Tibial artery (tissue), 4 donors: ENCODE measurements at regions not wholly inside any gene's neighbourhood (a gene's known extent, or its start where the extent isn't known, plus 50 kb on each side); places are given as distances from the start of the nearest gene placed in this dataset.

ENCODE experiments used
- DNase-seq, 2 donors: peaks; one replicate each; pipeline ENCODE4 v3.0.0-alpha.2; 2019
- H3K27ac ChIP-seq, 2 donors: fragments of 200-600 bp; sonication (generic) in 1 of 2; 1 replicate in 1 of 2; 2 replicates in 1 of 2; pipeline ENCODE4 v1.5.1; 2018 to 2019; ENCODE audit warnings: mild to moderate bottlenecking in 1 of 2
- H3K27me3 ChIP-seq, 2 donors: fragments of 200-600 bp; sonication (generic) in 1 of 2; one replicate each; pipeline versions ENCODE4 v1.5.1 to v1.6.0; 2016 to 2019
- H3K36me3 ChIP-seq, 3 donors: fragments of 200-600 bp; sonication (generic) in 2 of 3; one replicate each; pipeline ENCODE4 v1.5.1; 2016 to 2019; ENCODE audit warnings: mild to moderate bottlenecking in 2 of 3
- H3K4me1 ChIP-seq, 4 donors: fragments of 200-600 bp; sonication (generic) in 2 of 4; 1 replicate in 3 of 4; 2 replicates in 1 of 4; pipeline ENCODE4 v1.5.1; 2016 to 2019
- H3K4me3 ChIP-seq, 2 donors: fragments of 200-600 bp; sonication (generic) in 1 of 2; 1 replicate in 1 of 2; 2 replicates in 1 of 2; pipeline ENCODE4 v1.5.1; 2018 to 2019; ENCODE audit warnings: mild to moderate bottlenecking in 2 of 2
- H3K9me3 ChIP-seq, 3 donors: fragments of 200-600 bp; sonication (generic) in 1 of 3; one replicate each; pipeline ENCODE4 v1.5.1; 2016 to 2019
- intact Hi-C: fragments of 100-400 bp; cut with DNase I; formaldehyde crosslinking; loops from one replicate; pipeline ENCODE4 v1.15.0; 2023; ENCODE audit warnings: low total_unique reads
- TF ChIP-seq, protein P1 (sequence below), 2 experiments: fragments of 200-600 bp in 1 of 2; fragments of 450-650 bp in 1 of 2; IDR thresholded peaks; one replicate each; pipeline ENCODE4 v1.5.1; 2017 to 2019; ENCODE audit warnings: antibody characterized with exemption in 2 of 2, mild to moderate bottlenecking in 1 of 2, moderate library complexity in 1 of 2

DNA sequence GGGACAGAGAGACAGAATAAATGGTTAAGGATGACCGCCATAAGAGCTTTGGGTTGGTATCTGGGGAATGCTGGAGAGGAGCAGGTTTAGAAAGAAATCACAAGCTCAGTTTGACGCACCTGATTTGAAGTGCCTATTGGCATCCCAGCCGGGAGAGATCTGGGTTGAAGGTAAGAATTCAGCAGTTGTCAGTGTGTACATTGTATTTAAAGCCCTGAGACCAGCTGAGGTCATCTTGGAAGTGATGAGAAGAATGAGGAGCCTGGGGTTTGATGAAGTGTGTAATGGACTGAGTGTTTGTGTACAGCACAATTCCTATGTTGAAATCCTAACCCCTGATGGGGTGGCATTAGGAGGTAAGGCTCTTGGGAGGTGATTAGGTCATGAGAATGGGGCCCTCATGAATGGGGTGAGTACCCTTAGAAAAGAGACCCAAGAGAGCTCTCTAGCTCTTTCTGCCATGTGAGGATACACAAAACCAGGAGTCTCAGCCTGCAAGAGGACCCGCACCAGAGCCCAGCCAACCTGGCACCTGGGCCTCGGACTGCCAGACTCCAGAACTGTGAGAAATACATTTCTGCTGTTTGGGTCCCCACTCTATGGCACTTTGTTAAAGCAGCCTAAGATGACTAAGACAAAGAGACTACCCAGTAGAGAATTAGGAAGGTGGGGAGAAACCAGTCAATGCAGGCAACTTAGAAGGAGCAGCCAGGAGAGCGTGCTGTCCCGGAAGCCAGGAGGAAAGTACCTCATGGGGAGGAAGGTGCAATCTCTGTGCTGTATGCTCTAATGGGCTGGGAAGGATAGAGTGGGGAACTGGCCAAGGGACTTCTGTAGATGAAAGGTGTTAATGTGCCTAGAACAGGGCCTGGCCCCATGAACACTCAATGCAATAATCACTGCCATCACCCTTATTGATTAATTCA, 133.7 kb upstream of the SLC24A3 start:
- no peak overlapping the region for H3K4me3 ChIP-seq
- H3K27me3 ChIP-seq, result no peaks in the 10 kb centered on the region
- H3K9me3 ChIP-seq, result no peaks in the 10 kb centered on the region
- DNase-seq, result no peak
- TF ChIP-seq, protein P1, sequence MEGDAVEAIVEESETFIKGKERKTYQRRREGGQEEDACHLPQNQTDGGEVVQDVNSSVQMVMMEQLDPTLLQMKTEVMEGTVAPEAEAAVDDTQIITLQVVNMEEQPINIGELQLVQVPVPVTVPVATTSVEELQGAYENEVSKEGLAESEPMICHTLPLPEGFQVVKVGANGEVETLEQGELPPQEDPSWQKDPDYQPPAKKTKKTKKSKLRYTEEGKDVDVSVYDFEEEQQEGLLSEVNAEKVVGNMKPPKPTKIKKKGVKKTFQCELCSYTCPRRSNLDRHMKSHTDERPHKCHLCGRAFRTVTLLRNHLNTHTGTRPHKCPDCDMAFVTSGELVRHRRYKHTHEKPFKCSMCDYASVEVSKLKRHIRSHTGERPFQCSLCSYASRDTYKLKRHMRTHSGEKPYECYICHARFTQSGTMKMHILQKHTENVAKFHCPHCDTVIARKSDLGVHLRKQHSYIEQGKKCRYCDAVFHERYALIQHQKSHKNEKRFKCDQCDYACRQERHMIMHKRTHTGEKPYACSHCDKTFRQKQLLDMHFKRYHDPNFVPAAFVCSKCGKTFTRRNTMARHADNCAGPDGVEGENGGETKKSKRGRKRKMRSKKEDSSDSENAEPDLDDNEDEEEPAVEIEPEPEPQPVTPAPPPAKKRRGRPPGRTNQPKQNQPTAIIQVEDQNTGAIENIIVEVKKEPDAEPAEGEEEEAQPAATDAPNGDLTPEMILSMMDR (IDR thresholded peaks at IDR 0.05), result no peak
- intact Hi-C loops, result no loop called here
- no peaks in the 10 kb centered on the region for H3K4me1 ChIP-seq
- no peaks in the 10 kb centered on the region for H3K36me3 ChIP-seq
- H3K27ac ChIP-seq, result no peak overlapping the region

DNA sequence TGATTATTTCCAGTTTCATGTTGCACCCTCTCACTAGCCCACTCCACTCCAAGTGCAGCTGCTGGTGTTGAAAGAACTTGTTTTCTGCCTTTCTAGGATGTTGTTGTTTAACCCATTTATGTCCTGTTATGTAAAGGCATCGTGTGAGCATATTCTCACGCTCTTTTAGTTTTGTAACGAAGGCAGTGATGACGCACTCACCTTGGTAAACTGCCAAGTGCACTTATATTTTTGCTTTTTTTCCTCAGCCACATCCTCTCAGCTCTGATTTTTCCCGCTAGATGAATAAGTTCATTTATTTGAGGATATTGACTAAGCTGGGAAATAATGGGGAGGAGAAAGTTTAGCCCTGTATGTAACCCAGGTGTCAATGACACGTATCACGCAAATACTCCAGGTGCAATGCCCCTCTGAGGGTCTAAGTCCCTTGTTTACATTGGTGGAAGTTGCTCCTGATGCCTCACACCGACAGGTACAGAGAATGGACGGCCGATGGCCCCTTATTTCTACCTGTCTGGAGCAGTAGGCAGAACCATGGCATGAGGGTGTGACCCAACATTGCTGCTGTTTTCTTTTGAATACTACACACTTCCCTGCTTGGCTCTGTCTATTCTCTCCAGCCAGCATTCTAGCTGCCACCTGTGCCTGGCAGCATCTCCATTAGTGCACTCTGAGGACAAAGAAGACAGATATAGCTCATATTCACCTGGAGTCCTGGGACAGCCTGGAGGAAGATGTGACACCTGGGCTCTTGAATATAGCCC, 132.7 kb upstream of the SLC24A3 start:
- H3K4me3 ChIP-seq, result no peak overlapping the region
- H3K36me3 ChIP-seq, result no peaks in the 10 kb centered on the region
- TF ChIP-seq, protein P1 (IDR thresholded peaks at IDR 0.05), result no peak
- H3K27ac ChIP-seq, result no peak overlapping the region
- intact Hi-C loops, result no loop called here
- DNase-seq, result no peak
- H3K27me3 ChIP-seq, result no peaks in the 10 kb centered on the region
- no peaks in the 10 kb centered on the region for H3K9me3 ChIP-seq
- no peaks in the 10 kb centered on the region for H3K4me1 ChIP-seq

GRCh38 chr20:19081937-19082336, 130.5 kb upstream of the SLC24A3 start:
- intact Hi-C loops, result no loop called here
- H3K36me3 ChIP-seq, result no peaks in the 10 kb centered on the region
- H3K27ac ChIP-seq, result no peak overlapping the region
- H3K27me3 ChIP-seq, result no peaks in the 10 kb centered on the region
- H3K4me1 ChIP-seq, result no peaks in the 10 kb centered on the region
- TF ChIP-seq, protein P1 (IDR thresholded peaks at IDR 0.05), result no peak
- H3K4me3 ChIP-seq, result no peak overlapping the region
- H3K9me3 ChIP-seq, result no peaks in the 10 kb centered on the region
- no peak for DNase-seq

DNA sequence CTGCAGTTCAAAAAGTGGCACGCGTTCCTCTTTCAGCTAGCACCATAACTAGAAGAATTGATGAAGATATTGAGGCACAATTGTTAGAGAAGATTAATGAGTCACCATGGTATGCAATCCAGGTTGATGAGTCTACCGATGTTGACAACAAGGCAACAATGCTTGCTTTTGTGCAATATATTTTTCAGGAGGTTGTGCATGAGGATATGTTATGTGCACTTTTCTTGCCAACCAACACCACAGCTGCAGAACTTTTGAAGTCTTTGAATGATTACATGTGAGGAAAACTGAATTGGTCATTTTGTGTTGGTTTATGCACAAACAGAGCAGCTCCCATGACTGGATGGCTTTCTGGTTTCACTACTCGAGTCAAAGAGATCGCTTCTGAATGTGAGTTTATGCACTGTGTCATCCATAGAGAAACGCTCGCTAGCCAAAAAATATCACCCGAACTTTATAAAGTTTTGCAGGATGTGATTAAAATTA, 129.3 kb upstream of the SLC24A3 start:
- Histone ChIP-seq H3K4me1 (no peaks in the 10 kb centered on the region), H3K4me3 (no peak overlapping the region), H3K27me3 (no peaks in the 10 kb centered on the region), H3K9me3 (no peaks in the 10 kb centered on the region), H3K27ac (no peak overlapping the region), H3K36me3 (no peaks in the 10 kb centered on the region)
- TF ChIP-seq, protein P1 (IDR thresholded peaks at IDR 0.05), result no peak
- intact Hi-C loops, result no loop called here
- no peak for DNase-seq

DNA sequence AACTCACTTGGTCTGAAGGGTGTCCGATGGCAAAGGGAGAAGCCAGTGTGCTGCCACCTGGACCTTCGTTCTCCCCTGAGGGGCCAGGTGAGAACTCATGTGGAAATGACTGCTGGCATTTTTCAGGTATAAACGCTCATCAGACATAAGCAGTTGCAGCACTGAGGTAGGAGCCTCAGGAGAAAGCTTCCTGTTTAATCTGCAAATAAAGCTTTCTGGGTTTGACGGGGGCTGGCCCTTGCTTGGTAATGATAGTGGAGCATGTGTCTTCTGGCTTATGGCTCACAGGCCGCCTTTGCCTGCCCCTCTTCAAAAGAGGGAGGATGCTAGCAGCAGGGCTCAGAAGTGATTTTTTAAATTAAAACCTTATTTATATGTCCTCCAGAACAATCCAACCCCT, 122.1 kb upstream of the SLC24A3 start:
- Histone ChIP-seq H3K27ac (no peak overlapping the region), H3K27me3 (no peaks in the 10 kb centered on the region), H3K9me3 (no peaks in the 10 kb centered on the region), H3K36me3 (no peaks in the 10 kb centered on the region), H3K4me1 (no peaks in the 10 kb centered on the region), H3K4me3 (no peak overlapping the region)
- TF ChIP-seq, protein P1 (IDR thresholded peaks at IDR 0.05), result no peak
- intact Hi-C loops, result no loop called here
- DNase-seq, result no peak
